ENCODE measurements at regions not wholly inside any gene's neighbourhood (a gene's known extent, or its start where the extent isn't known, plus 50 kb on each side); places are given as distances from the start of the nearest gene placed in this dataset.

- TF ChIP-seq, protein P1, sequence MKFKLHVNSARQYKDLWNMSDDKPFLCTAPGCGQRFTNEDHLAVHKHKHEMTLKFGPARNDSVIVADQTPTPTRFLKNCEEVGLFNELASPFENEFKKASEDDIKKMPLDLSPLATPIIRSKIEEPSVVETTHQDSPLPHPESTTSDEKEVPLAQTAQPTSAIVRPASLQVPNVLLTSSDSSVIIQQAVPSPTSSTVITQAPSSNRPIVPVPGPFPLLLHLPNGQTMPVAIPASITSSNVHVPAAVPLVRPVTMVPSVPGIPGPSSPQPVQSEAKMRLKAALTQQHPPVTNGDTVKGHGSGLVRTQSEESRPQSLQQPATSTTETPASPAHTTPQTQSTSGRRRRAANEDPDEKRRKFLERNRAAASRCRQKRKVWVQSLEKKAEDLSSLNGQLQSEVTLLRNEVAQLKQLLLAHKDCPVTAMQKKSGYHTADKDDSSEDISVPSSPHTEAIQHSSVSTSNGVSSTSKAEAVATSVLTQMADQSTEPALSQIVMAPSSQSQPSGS (IDR thresholded peaks at IDR 0.05; ENCODE audit: low read length): no peak
- no peak for TF ChIP-seq CEBPB (IDR thresholded peaks at IDR 0.05; ENCODE audit: borderline replicate concordance in 1 of 2, low read depth in 2 of 2, low read length in 2 of 2)
These were observed 145.9 kb upstream of the GLRA1 start for GRCh38 chr5:152070591-152070990.
